SK-N-SH (cell line): ENCODE measurements at regions not wholly inside any gene's neighbourhood (a gene's known extent, or its start where the extent isn't known, plus 50 kb on each side); places are given as distances from the start of the nearest gene placed in this dataset.

Source experiments
- CTCF ChIA-PET: fragments of 300-600, 350-600 bp; formaldehyde crosslinking; extraction: SDS; loops from one replicate; lab custom pipeline; 2021; lab: Yijun Ruan, JAX
- POLR2A ChIA-PET: fragments of 350-600 bp; sonication (Branson Sonifier 250); formaldehyde crosslinking; extraction: SDS; loops from one replicate; lab custom pipeline; 2020; ENCODE audit warnings: antibody characterized with exemption, inconsistent platforms; lab: Yijun Ruan, JAX
- DNase-seq: peaks from one replicate; pipeline ENCODE4 v3.0.0; 2012
- H2AFZ ChIP-seq: fragments of 200-600 bp; sonication (generic); 2 replicates; pipeline ENCODE4 v1.8.1; 2016; ENCODE audit warnings: antibody characterized with exemption, mild to moderate bottlenecking, low read depth
- H3F3A ChIP-seq: fragments of 200-600 bp; sonication (generic); replicated peaks from 2 replicates; pipeline ENCODE3; 2016; ENCODE audit warnings: antibody characterized with exemption, mild to moderate bottlenecking; ENCODE audit not compliant: insufficient read depth
- H3K27ac ChIP-seq, 2 experiments: fragments of 200-500 bp in 1 of 2; fragments of 200-600 bp in 1 of 2; sonication (Bioruptor generic) in 1 of 2; sonication (generic), shearing (Covaris generic) in 1 of 2; 2 replicates each; pipeline versions ENCODE4 v1.5.1 to v1.6.1; 2014 to 2016; ENCODE audit warnings: low read depth in 2 of 2, inconsistent platforms in 1 of 2, low read length in 1 of 2, mild to moderate bottlenecking in 1 of 2, mixed read lengths in 1 of 2
- H3K27me3 ChIP-seq: fragments of 200-600 bp; sonication (generic), shearing (Covaris generic); 2 replicates; pipeline ENCODE4 v1.6.1; 2016; ENCODE audit warnings: mixed run types; ENCODE audit not compliant: insufficient read depth
- H3K36me3 ChIP-seq, 2 experiments: fragments of 200-500 bp in 1 of 2; fragments of 200-600 bp in 1 of 2; sonication (Bioruptor generic) in 1 of 2; sonication (generic) in 1 of 2; replicated peaks in 1 of 2; 2 replicates each; pipeline versions ENCODE3 to v1.5.1; 2014 to 2016; ENCODE audit warnings: low read length in 1 of 2, mild to moderate bottlenecking in 1 of 2; ENCODE audit not compliant: insufficient read depth in 2 of 2, control insufficient read depth in 1 of 2
- H3K4me1 ChIP-seq, 2 experiments: fragments of 200-500 bp in 1 of 2; fragments of 200-600 bp in 1 of 2; sonication (Bioruptor generic) in 1 of 2; sonication (generic), shearing (Covaris generic) in 1 of 2; 2 replicates each; pipeline versions ENCODE4 v1.5.1 to v1.6.1; 2014 to 2016; ENCODE audit warnings: low read depth in 1 of 2, low read length in 1 of 2, mixed run types in 1 of 2; ENCODE audit not compliant: insufficient read depth in 2 of 2, control insufficient read depth in 1 of 2
- H3K4me2 ChIP-seq: fragments of 200-600 bp; sonication (generic), shearing (Covaris generic); 2 replicates; pipeline ENCODE4 v1.6.1; 2017; ENCODE audit warnings: mixed run types
- H3K4me3 ChIP-seq, 2 experiments: fragments of 200-500 bp in 1 of 2; fragments of 200-600 bp in 1 of 2; sonication (Bioruptor generic) in 1 of 2; sonication (generic), shearing (Covaris generic) in 1 of 2; 2 replicates each; pipeline versions ENCODE4 v1.5.1 to v1.8.1; 2014 to 2016; ENCODE audit warnings: low read depth in 2 of 2, inconsistent platforms in 1 of 2, low read length in 1 of 2, mild to moderate bottlenecking in 1 of 2, mixed read lengths in 1 of 2, moderate library complexity in 1 of 2
- H3K79me2 ChIP-seq: fragments of 200-600 bp; sonication (generic); 2 replicates; pipeline ENCODE4 v1.8.1; 2017; ENCODE audit warnings: mild to moderate bottlenecking; ENCODE audit not compliant: insufficient read depth
- H3K9ac ChIP-seq: fragments of 200-600 bp; sonication (generic); 2 replicates; pipeline ENCODE4 v1.6.1; 2017; ENCODE audit warnings: mixed run types
- H3K9me2 ChIP-seq: fragments of 200-600 bp; sonication (generic); 2 replicates; pipeline ENCODE4 v1.6.1; 2017; ENCODE audit warnings: mixed run types
- H3K9me3 ChIP-seq: fragments of 200-600 bp; sonication (generic); 2 replicates; pipeline ENCODE4 v1.6.1; 2017; ENCODE audit warnings: mixed run types, mild to moderate bottlenecking, moderate library complexity
- H4K20me1 ChIP-seq: fragments of 200-600 bp; sonication (generic); 2 replicates; pipeline ENCODE4 v1.6.1; 2017; ENCODE audit warnings: mild to moderate bottlenecking, mixed run types; ENCODE audit not compliant: insufficient read depth
- CHD2 ChIP-seq: fragments of 150-350 bp; IDR thresholded peaks from 2 replicates; pipeline ENCODE4 v1.6.1; 2018; ENCODE audit warnings: low read length; ENCODE audit not compliant: partially characterized antibody
- EP300 ChIP-seq, 2 experiments: IDR thresholded peaks; 2 replicates each; pipeline versions ENCODE4 v1.4.0 to v1.6.1; 2012; ENCODE audit warnings: borderline replicate concordance in 1 of 2, low read depth in 1 of 2, low read length in 1 of 2
- FOSL2 ChIP-seq: IDR thresholded peaks from 2 replicates; pipeline ENCODE4 v1.4.0; 2012; ENCODE audit warnings: low read depth, mild to moderate bottlenecking, moderate library complexity, borderline replicate concordance
- FOXJ3 ChIP-seq: sonication (generic); formaldehyde crosslinking; IDR thresholded peaks from 2 replicates; pipeline ENCODE4 v1.5.1; 2020; ENCODE audit warnings: mild to moderate bottlenecking, missing genetic modification reagents
- FOXM1 ChIP-seq: IDR thresholded peaks from 2 replicates; pipeline ENCODE4 v1.4.0; 2012; ENCODE audit warnings: low read depth, mild to moderate bottlenecking
- GABPA ChIP-seq: IDR thresholded peaks from 2 replicates; pipeline ENCODE4 v1.4.0; 2012; ENCODE audit warnings: low read depth, mild to moderate bottlenecking
- IRF3 ChIP-seq: fragments of 150-350 bp; IDR thresholded peaks from 2 replicates; pipeline ENCODE4 v1.6.1; 2016; ENCODE audit warnings: mild to moderate bottlenecking, low read depth, low read length
- JUND ChIP-seq: IDR thresholded peaks from 2 replicates; pipeline ENCODE4 v1.4.0; 2012
- MAX ChIP-seq: IDR thresholded peaks from 2 replicates; pipeline ENCODE4 v1.4.0; 2012; ENCODE audit warnings: low read depth
- MXI1 ChIP-seq: IDR thresholded peaks from 2 replicates; pipeline ENCODE4 v1.6.1; 2012; ENCODE audit warnings: mild to moderate bottlenecking, low read depth, low read length, improper control_type of control experiment
- NFIC ChIP-seq: IDR thresholded peaks from 2 replicates; pipeline ENCODE4 v1.4.0; 2012; ENCODE audit warnings: borderline replicate concordance
- POLR2AphosphoS5 ChIP-seq: IDR thresholded peaks from 2 replicates; pipeline ENCODE4 v1.6.1; 2012; ENCODE audit warnings: low read depth, low read length
- RCOR1 ChIP-seq: fragments of 150-350 bp; IDR thresholded peaks from 2 replicates; pipeline ENCODE4 v1.6.1; 2017; ENCODE audit warnings: antibody characterized with exemption, low read length
- REST ChIP-seq: IDR thresholded peaks from 2 replicates; pipeline ENCODE4 v1.6.1; 2012; ENCODE audit warnings: mild to moderate bottlenecking, low read depth, low read length, moderate library complexity
- RXRA ChIP-seq: IDR thresholded peaks from 2 replicates; pipeline ENCODE4 v1.4.0; 2012; ENCODE audit warnings: low read depth, mild to moderate bottlenecking, borderline replicate concordance
- TAF1 ChIP-seq: IDR thresholded peaks from 2 replicates; pipeline ENCODE4 v1.6.1; 2012; ENCODE audit warnings: low read depth, mild to moderate bottlenecking, low read length, moderate library complexity, borderline replicate concordance
- TEAD4 ChIP-seq: IDR thresholded peaks from 2 replicates; pipeline ENCODE4 v1.4.0; 2012; ENCODE audit warnings: mild to moderate bottlenecking, borderline replicate concordance; ENCODE audit not compliant: insufficient read depth
- USF1 ChIP-seq: IDR thresholded peaks from 2 replicates; pipeline ENCODE4 v1.4.0; 2012; ENCODE audit warnings: low read depth, borderline replicate concordance
- YY1 ChIP-seq: IDR thresholded peaks from 2 replicates; pipeline ENCODE4 v1.4.0; 2012; ENCODE audit warnings: low read depth, mild to moderate bottlenecking
- ZBTB33 ChIP-seq: IDR thresholded peaks from 2 replicates; pipeline ENCODE4 v1.4.0; 2012; ENCODE audit warnings: low read depth, borderline replicate concordance
- WGBS: methylation state at CpG from one replicate; pipeline ENCODE4 v1.1.6; 2017; ENCODE audit warnings: low lambda C conversion rate; 5-methylcytosine and 5-hydroxymethylcytosine counted together

GRCh38 chr4:102165584-102165983, 179.7 kb downstream of the SLC39A8 start:
- H3K9me2 ChIP-seq, result no peaks in the 10 kb centered on the region
- no peak overlapping the region for H3K9ac ChIP-seq
- H3F3A ChIP-seq, result no peaks in the 10 kb centered on the region
- no peaks in the 10 kb centered on the region for H3K27me3 ChIP-seq
- H3K27ac ChIP-seq, result no peak overlapping the region
- DNase-seq, result no peak
- WGBS, result 65% methylated on average over 6 of the region's 8 CpGs
- TF ChIP-seq POLR2AphosphoS5 (no peak), CHD2 (no peak), EP300 (IDR thresholded peaks at IDR 0.05; ENCODE audit: borderline replicate concordance in 1 of 2, low read depth in 1 of 2, low read length in 1 of 2) (no peak), NFIC (no peak), RXRA (no peak), FOXM1 (no peak), GABPA (no peak), MAX (no peak), IRF3 (no peak), RCOR1 (no peak), MXI1 (no peak), ZBTB33 (no peak), USF1 (no peak)
- H2AFZ ChIP-seq, result no peak overlapping the region
- no peaks in the 10 kb centered on the region for H4K20me1 ChIP-seq
- H3K4me1 ChIP-seq, result peaks cover 0 to 10% of the 10 kb centered on the region in 2 experiments; a peak in 1 of 4 replicates
- no peak overlapping the region for H3K4me2 ChIP-seq
- H3K9me3 ChIP-seq, result no peaks in the 10 kb centered on the region
- ChIA-PET CTCF (no interaction called here), POLR2A (no interaction called here)
- no peak overlapping the region for H3K4me3 ChIP-seq
- H3K36me3 ChIP-seq, result no peaks in the 10 kb centered on the region
- H3K79me2 ChIP-seq, result no peaks in the 10 kb centered on the region

- no peaks in the 10 kb centered on the region for H3K9me3 ChIP-seq
- peaks cover 0 to 1% of the 10 kb centered on the region in 2 experiments; a peak in 1 of 4 replicates for H3K4me1 ChIP-seq
- WGBS, result 56% methylated on average over 4 of the region's 4 CpGs
- POLR2A ChIA-PET, result no interaction called here
- CTCF ChIA-PET, result no interaction called here
- no peak overlapping the region for H3K4me2 ChIP-seq
- H3K27me3 ChIP-seq, result no peaks in the 10 kb centered on the region
- no peaks in the 10 kb centered on the region for H3K36me3 ChIP-seq
- no peaks in the 10 kb centered on the region for H3F3A ChIP-seq
- no peak overlapping the region for H3K4me3 ChIP-seq
- H3K9me2 ChIP-seq, result no peaks in the 10 kb centered on the region
- H2AFZ ChIP-seq, result no peak overlapping the region
- H3K9ac ChIP-seq, result no peak overlapping the region
- DNase-seq, result no peak
- H3K27ac ChIP-seq, result no peak overlapping the region
- H4K20me1 ChIP-seq, result no peaks in the 10 kb centered on the region
- no peaks in the 10 kb centered on the region for H3K79me2 ChIP-seq
- TF ChIP-seq POLR2AphosphoS5, result no peak
- no peak for TF ChIP-seq JUND
- no peak for TF ChIP-seq NFIC
- TF ChIP-seq RCOR1, result no peak
- TF ChIP-seq TEAD4, result no peak
- no peak for TF ChIP-seq FOXJ3
- TF ChIP-seq GABPA, result no peak
- TF ChIP-seq TAF1, result no peak
- no peak for TF ChIP-seq YY1
- no peak for TF ChIP-seq REST
- no peak for TF ChIP-seq FOSL2
These were observed 181.7 kb downstream of the SLC39A8 start for GRCh38 chr4:102163404-102164140.
